ENCODE measurements at regions not wholly inside any gene's neighbourhood (a gene's known extent, or its start where the extent isn't known, plus 50 kb on each side); places are given as distances from the start of the nearest gene placed in this dataset.
"Not testable (repeated sequence)": the region's sequence is repeated elsewhere in the genome, so short reads cannot be mapped to it uniquely, and the experiment has no call there.

- no peak for DNase-seq
Measured at GRCh38 chr16:17017442-17017841, 453.3 kb downstream of the XYLT1 start.

- no peak for DNase-seq
Measured at GRCh38 chr16:17018585-17018939, 452.2 kb downstream of the XYLT1 start.

GRCh38 chr16:17019366-17019765, 451.4 kb downstream of the XYLT1 start:
- no peak for DNase-seq

- no peak for DNase-seq
Measured at GRCh38 chr16:17023606-17024005, 447.2 kb downstream of the XYLT1 start.

- no peak for DNase-seq
Measured at GRCh38 chr16:17024514-17024913, 446.2 kb downstream of the XYLT1 start.

- DNase-seq, result peak; percentile 36 to 54
Measured at GRCh38 chr16:17026600-17027242, 444.0 kb downstream of the XYLT1 start.

GRCh38 chr16:17027488-17028129, 443.2 kb downstream of the XYLT1 start:
- DNase-seq, result no peak

- DNase-seq, result no peak
Measured at GRCh38 chr16:17029602-17030350, 441.0 kb downstream of the XYLT1 start.

GRCh38 chr16:17031484-17032268, 439.1 kb downstream of the XYLT1 start:
- no peak for DNase-seq

GRCh38 chr16:17032332-17032731, 438.4 kb downstream of the XYLT1 start:
- no peak for DNase-seq

- no peak for DNase-seq
Measured at GRCh38 chr16:17034477-17035252, 436.1 kb downstream of the XYLT1 start.

GRCh38 chr16:17037499-17037898, 433.3 kb downstream of the XYLT1 start:
- no peak for DNase-seq

- DNase-seq, result no peak
Measured at GRCh38 chr16:17038415-17038814, 432.3 kb downstream of the XYLT1 start.

- DNase-seq, result not testable (repeated sequence)
Measured at GRCh38 chr16:17049109-17049508, 421.7 kb downstream of the XYLT1 start.

GRCh38 chr16:17050468-17050867, 420.3 kb downstream of the XYLT1 start:
- no peak for DNase-seq

Measured in activated T-cell treated with anti-CD3 and anti-CD28 coated beads, Interleukin-2, amount 50 U/mL, for 48 hours (primary cell).